Ishikawa (cell line): ENCODE measurements at regions not wholly inside any gene's neighbourhood (a gene's known extent, or its start where the extent isn't known, plus 50 kb on each side); places are given as distances from the start of the nearest gene placed in this dataset.

ENCODE experiments used
- CREB1 ChIP-seq: IDR thresholded peaks from 2 replicates; pipeline ENCODE4 v1.6.1; 2012; ENCODE audit warnings: low read depth
- EGR1 ChIP-seq: IDR thresholded peaks from 2 replicates; pipeline ENCODE4 v1.6.1; 2012
- EP300 ChIP-seq: IDR thresholded peaks from 2 replicates; pipeline ENCODE4 v1.6.1; 2012; ENCODE audit warnings: borderline replicate concordance
- NFIC ChIP-seq: IDR thresholded peaks from 2 replicates; pipeline ENCODE4 v1.6.1; 2012
- RAD21 ChIP-seq: IDR thresholded peaks from 2 replicates; pipeline ENCODE4 v1.6.1; 2012; ENCODE audit warnings: low read depth
- YY1 ChIP-seq: IDR thresholded peaks from 2 replicates; pipeline ENCODE4 v1.6.1; 2012; ENCODE audit warnings: low read depth
- ZBTB7A ChIP-seq: IDR thresholded peaks from 2 replicates; pipeline ENCODE4 v1.6.1; 2012; ENCODE audit warnings: low read depth
- TF ChIP-seq, protein P1 (sequence below): IDR thresholded peaks from 2 replicates; pipeline ENCODE4 v1.6.1; 2012

DNA sequence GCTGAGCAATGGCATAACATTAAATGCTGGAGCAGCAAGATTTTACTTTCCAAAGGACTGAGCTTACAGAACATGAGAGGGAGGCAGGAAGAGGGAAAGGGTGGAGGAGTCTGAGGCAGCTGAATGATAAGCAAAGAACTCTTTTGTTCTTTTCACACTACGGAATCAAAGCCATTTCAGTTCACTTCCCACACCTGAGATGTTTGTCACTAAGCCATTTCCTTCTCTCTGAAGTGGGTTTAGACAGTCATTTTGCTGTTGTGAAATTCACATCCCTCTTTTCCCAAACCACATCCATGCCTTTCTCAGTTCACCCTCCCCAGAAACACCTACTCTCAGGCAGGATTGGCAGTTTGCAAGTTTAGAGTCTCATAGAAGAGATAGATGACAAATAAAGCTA lies 267.9 kb downstream of the ADGRG6 start:
- TF ChIP-seq ZBTB7A (no peak), RAD21 (no peak), EP300 (no peak), YY1 (no peak), NFIC (no peak), CREB1 (no peak), EGR1 (no peak)
- TF ChIP-seq, protein P1, sequence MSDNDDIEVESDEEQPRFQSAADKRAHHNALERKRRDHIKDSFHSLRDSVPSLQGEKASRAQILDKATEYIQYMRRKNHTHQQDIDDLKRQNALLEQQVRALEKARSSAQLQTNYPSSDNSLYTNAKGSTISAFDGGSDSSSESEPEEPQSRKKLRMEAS = no peak
